ENCODE measurements at regions not wholly inside any gene's neighbourhood (a gene's known extent, or its start where the extent isn't known, plus 50 kb on each side); places are given as distances from the start of the nearest gene placed in this dataset.
"Not testable (repeated sequence)": the region's sequence is repeated elsewhere in the genome, so short reads cannot be mapped to it uniquely, and the experiment has no call there.

- intact Hi-C loops (cut with DNase I) = no loop called here
- TF ChIP-seq POLR2A (IDR thresholded peaks at IDR 0.05) = no peak
- no peak for TF ChIP-seq CTCF (IDR thresholded peaks at IDR 0.05)
- H3K27ac ChIP-seq = no peak overlapping the region
- peak; percentile 43 to 70 (median 58) for DNase-seq
- H3K4me1 ChIP-seq = no peaks in the 10 kb centered on the region
- H3K36me3 ChIP-seq = no peaks in the 10 kb centered on the region
- peak in 3 of 4 donors; percentile 80 to 94 (median 81) for ATAC-seq
- H3K27me3 ChIP-seq = no peaks in the 10 kb centered on the region
- H3K9me3 ChIP-seq = no peaks in the 10 kb centered on the region
- no peak overlapping the region for H3K4me3 ChIP-seq
- 68 to 84% (median 81%) methylated on average over 2 of the region's 2 CpGs for WGBS, 4 donors
Measured at GRCh38 chr9:7489036-7489435, 310.5 kb downstream of the DMAC1 start.

GRCh38 chr9:7484014-7484413 is 315.6 kb downstream of the DMAC1 start:
- WGBS, 4 donors = 73 to 81% (median 77%) methylated on average over 1 of the region's 1 CpG
- H3K9me3 ChIP-seq; DNase-seq; intact Hi-C loops (cut with DNase I); ATAC-seq; H3K4me1 ChIP-seq; H3K36me3 ChIP-seq; H3K27ac ChIP-seq; H3K27me3 ChIP-seq; H3K4me3 ChIP-seq: not testable (repeated sequence)

GRCh38 chr9:7481570-7481969 is 318.0 kb downstream of the DMAC1 start:
- Histone ChIP-seq H3K36me3 (no peaks in the 10 kb centered on the region), H3K4me1 (no peaks in the 10 kb centered on the region), H3K9me3 (no peaks in the 10 kb centered on the region), H3K4me3 (no peak overlapping the region), H3K27ac (no peak overlapping the region), H3K27me3 (no peaks in the 10 kb centered on the region)
- DNase-seq (no peak), ATAC-seq (no peak)
- TF ChIP-seq CTCF (IDR thresholded peaks at IDR 0.05) (no peak), POLR2A (IDR thresholded peaks at IDR 0.05) (no peak)
- intact Hi-C loops (cut with DNase I) = no loop called here

GRCh38 chr9:7479300-7479699 is 320.3 kb downstream of the DMAC1 start:
- Histone ChIP-seq H3K27me3 (no peaks in the 10 kb centered on the region), H3K9me3 (no peaks in the 10 kb centered on the region), H3K27ac (no peak overlapping the region), H3K4me3 (no peak overlapping the region), H3K36me3 (no peaks in the 10 kb centered on the region), H3K4me1 (no peaks in the 10 kb centered on the region)
- 83 to 89% (median 85%) methylated on average over 4 of the region's 4 CpGs for WGBS, 4 donors
- ATAC-seq (no peak), DNase-seq (no peak)
- TF ChIP-seq CTCF (IDR thresholded peaks at IDR 0.05) = no peak
- intact Hi-C loops (cut with DNase I) = no loop called here

GRCh38 chr9:7478646-7479045 is 320.9 kb downstream of the DMAC1 start:
- Histone ChIP-seq H3K9me3 (no peaks in the 10 kb centered on the region), H3K27me3 (no peaks in the 10 kb centered on the region), H3K4me1 (no peaks in the 10 kb centered on the region), H3K4me3 (no peak overlapping the region), H3K36me3 (no peaks in the 10 kb centered on the region), H3K27ac (no peak overlapping the region)
- WGBS, 4 donors = 90 to 91% (median 90%) methylated on average over 2 of the region's 2 CpGs
- no peak for TF ChIP-seq CTCF (IDR thresholded peaks at IDR 0.05)
- no peak for TF ChIP-seq POLR2A (IDR thresholded peaks at IDR 0.05)
- ATAC-seq = no peak
- intact Hi-C loops (cut with DNase I) = no loop called here
- DNase-seq = no peak

Data from heart left ventricle (tissue), 16 donors.